GM19238 (cell line): ENCODE measurements at regions not wholly inside any gene's neighbourhood (a gene's known extent, or its start where the extent isn't known, plus 50 kb on each side); places are given as distances from the start of the nearest gene placed in this dataset.
"Not testable (repeated sequence)": the region's sequence is repeated elsewhere in the genome, so short reads cannot be mapped to it uniquely, and the experiment has no call there.

Experiments
- DNase-seq: peaks from one replicate; pipeline ENCODE4 v3.0.0; 2011; ENCODE audit warnings: low spot score; ENCODE audit not compliant: insufficient read length

DNA sequence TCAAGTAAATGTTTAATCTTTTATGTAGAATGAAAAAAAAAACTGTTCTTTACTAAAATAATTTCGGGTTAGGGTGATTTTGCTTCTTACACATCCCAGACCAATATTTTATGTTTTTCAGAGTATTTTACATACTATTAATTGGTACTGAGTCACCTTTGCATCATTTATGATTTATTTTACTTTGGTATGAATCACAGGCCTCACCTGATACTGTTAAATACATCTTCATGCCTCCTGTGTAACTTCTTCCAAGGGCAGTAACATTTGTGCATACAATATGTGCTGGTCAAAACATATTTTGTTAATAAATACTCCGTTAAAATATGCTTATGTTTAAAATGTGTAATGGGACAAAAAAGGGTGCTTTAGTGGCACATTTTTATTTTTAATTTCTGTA lies 529.6 kb downstream of the ZNF674 start:
- no peak for DNase-seq

GRCh38 chrX:45992402-45993123 lies 552.7 kb downstream of the ZNF674 start:
- no peak for DNase-seq

DNA sequence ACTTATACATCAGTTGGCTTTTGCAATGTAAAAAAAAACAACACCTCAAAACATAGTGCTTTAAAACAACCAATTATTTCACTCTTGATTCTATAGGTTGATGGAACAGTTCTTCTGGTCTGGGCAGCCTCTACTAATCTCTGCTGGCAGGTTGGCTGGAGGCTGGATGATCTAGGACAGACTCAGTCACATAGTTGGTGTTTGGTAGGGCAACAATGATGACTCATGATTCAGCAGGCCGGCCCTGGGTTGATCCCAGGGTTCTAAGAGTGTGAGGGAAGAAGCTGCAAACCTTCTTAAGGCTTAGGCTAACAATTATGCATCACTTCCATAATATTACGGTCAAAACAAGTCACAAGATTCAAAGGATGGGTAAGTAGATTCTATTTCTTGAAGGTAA lies 558.2 kb downstream of the ZNF674 start:
- no peak for DNase-seq

- no peak for DNase-seq
Measured at GRCh38 chrX:45986081-45986480, 559.1 kb downstream of the ZNF674 start.

- DNase-seq, result not testable (repeated sequence)
Measured at GRCh38 chrX:45982958-45983727, 562.1 kb downstream of the ZNF674 start.

- no peak for DNase-seq
Measured at GRCh38 chrX:45980726-45981125, 564.5 kb downstream of the ZNF674 start.

GRCh38 chrX:45975633-45976032 lies 569.6 kb downstream of the ZNF674 start:
- DNase-seq, result no peak

- no peak for DNase-seq
Measured at GRCh38 chrX:45972636-45973035, 572.6 kb downstream of the ZNF674 start.

DNA sequence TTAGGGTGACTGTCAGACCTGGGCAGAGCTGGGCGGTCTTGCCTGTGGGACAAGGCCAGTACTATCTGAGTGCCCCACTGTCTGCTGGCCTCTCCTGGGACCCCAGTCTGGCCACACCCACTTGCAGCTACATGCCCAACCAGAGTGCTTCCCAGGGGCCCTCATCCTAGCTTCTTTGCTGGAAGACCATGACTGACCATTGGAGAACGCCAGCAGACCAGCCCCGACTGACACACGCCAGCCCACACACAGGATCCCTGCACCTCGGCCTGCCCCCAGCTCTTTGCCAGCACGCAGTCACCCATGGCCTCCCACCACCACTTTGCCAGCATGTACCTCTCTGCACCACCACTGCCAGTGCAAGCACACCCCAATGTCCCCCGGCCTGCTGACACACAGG lies 585.7 kb downstream of the ZNF674 start:
- no peak for DNase-seq

GRCh38 chrX:45956191-45956870 lies 588.9 kb downstream of the ZNF674 start:
- DNase-seq, result no peak

GRCh38 chrX:45955661-45956060 lies 589.6 kb downstream of the ZNF674 start:
- DNase-seq, result no peak

GRCh38 chrX:45954026-45954425 lies 591.2 kb downstream of the ZNF674 start:
- DNase-seq, result no peak

DNA sequence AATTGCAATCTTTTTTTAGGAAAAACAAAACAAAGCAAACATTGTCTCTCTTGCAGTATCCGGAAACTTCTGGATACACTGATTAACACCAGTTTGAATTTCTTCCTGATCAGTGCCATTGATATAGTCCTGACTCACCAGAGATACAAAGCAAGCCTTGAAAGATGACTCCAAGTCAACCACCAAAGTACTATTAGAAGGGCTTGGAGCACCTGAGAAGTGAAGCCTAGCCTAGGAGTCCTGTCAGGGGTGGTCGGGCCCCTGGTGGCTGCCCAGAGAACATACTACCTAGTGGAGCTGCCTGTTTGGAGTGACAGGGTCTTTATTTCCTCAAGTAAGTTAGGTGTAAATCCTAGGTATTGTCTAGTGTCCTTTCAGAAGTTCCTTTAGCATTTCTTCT lies 593.2 kb downstream of the ZNF674 start:
- no peak for DNase-seq

DNA sequence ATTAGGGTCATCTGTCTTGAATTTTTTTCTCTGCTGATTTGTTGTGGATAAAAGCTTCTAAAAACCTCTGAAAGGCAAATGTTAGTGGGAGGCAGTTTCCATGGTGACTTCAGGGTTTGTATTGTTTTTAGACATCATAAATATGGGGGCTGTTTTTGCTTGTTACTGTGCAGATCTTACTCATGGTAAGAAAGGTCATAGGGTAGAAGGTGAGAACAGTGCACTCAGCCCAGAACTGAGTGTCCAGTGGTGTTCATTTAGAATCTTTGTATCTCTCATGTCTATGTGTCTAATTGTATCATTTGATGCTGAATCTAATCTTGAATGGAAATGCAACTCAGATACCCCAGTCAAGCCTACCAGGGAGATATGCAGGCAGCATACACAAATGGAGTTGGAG lies 609.8 kb downstream of the ZNF674 start:
- no peak for DNase-seq

- no peak for DNase-seq
Measured at GRCh38 chrX:45912316-45912715, 632.9 kb downstream of the ZNF674 start.

GRCh38 chrX:45907786-45908185 lies 637.4 kb downstream of the ZNF674 start:
- DNase-seq, result no peak

GRCh38 chrX:45903781-45904201 lies 641.4 kb downstream of the ZNF674 start:
- no peak for DNase-seq

DNA sequence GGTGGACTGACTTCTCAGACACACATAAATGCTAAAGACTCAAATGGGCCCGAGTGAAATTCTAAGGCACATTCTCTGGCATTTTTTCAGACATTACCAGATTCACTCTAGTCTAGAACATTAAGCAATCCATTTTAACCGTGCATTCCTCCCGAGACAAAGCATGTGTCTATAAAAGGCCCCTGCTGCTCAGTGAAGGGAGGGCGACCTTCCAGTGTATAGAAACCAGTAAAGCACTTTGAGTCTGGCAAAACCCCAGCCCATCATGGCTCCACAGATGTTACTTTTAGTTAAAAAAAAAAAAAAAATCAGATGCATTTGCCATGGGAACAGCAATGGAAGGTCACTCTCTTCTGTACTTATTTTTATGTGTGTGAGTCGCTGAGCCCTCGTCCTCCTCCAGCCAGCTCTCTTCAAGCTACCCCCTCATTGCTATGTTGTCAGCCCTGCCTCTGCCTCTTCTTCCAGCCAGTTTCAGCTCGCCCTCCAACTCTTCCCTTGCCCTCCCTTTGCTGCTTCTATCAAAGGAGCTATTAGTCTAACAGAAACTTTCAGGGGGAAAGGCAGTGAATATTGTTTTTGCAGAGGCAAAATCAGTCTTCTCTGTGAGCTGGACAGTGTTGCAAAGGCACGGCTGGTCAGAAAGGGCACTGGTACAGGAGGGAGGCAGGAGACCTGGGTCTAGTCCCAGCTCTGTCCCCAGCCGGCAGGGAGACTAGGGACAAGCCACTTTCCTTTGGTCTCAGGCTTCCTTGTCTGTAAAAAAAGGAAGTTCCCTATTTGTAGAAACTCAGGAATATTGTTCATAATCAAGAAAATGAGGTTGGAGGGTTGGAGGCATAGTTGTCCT lies 644.2 kb downstream of the ZNF674 start:
- DNase-seq, result no peak

- no peak for DNase-seq
Measured at GRCh38 chrX:45894864-45895645, 650.2 kb downstream of the ZNF674 start.

- no peak for DNase-seq
Measured at GRCh38 chrX:45889471-45889870, 655.8 kb downstream of the ZNF674 start.

GRCh38 chrX:45888518-45888917 lies 656.7 kb downstream of the ZNF674 start:
- no peak for DNase-seq
